ENCODE measurements at regions not wholly inside any gene's neighbourhood (a gene's known extent, or its start where the extent isn't known, plus 50 kb on each side); places are given as distances from the start of the nearest gene placed in this dataset.
A peak's percentile ranks its signal among the peaks of the same experiment; 100 is the strongest.

DNA sequence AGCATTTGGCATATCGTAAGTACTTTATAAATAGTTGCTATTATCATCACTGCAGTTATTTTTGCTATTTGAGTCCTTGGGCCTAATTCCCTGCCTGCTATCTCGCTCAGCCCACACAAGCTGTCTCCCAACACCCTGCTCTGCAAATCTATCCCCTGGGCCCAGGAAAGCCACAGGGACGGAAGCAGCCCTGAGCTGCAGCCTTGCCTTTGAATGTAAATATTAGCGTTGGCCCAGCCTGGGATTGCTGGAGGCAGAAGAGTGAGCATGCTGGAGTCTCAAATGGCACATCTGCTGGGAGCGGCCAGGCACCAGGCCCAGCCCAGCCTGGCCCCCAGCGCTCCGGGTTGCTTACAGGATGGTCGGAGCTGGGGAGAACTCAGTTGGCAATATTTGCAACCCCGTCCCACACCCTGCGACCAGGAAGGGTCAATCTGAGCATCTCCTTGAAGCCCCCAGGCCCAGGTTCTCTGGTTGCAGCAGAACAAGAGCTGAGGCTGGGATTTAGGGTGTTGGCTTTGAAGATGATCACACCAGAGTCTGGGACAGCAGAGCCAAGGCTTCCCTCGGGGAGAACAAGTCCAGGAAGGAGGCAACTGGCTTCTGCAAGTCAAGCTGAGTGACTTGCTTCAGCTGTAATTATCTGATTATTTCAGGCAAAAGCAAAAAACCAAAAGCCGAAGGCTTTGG is 529.6 kb downstream of the SHQ1 start:
- no peaks in the 10 kb centered on the region for H3K27me3 Mint-ChIP-seq
- no peaks in the 10 kb centered on the region for H3K4me1 ChIP-seq (ENCODE audit: insufficient read depth, low read length)
- no peak overlapping the region for H3K27ac ChIP-seq (ENCODE audit: low read depth, low read length)
- no peak overlapping the region for H3K4me3 Mint-ChIP-seq
- peak overlapping the region in 1 of 7 donors; percentile 37 for H3K27ac Mint-ChIP-seq
- no peak overlapping the region for H3K4me3 ChIP-seq (ENCODE audit: low read length in 2 of 2)
- intact Hi-C loops (cut with micrococcal nuclease) = no loop called here
- no peaks in the 10 kb centered on the region for H3K36me3 ChIP-seq (ENCODE audit: insufficient read depth, low read length)
- H3K4me1 Mint-ChIP-seq = no peaks in the 10 kb centered on the region
- ChIA-PET CTCF (ENCODE audit: partially characterized antibody) (no interaction called here), POLR2A (ENCODE audit: partially characterized antibody) (no interaction called here)
- DNase-seq = no peak
- no peaks in the 10 kb centered on the region for H3K27me3 ChIP-seq (ENCODE audit: insufficient read depth, low read length)
- H3K9me3 ChIP-seq (ENCODE audit: control insufficient read depth in 1 of 2, low read length in 2 of 2) = no peaks in the 10 kb centered on the region
- H3K9me3 Mint-ChIP-seq = peaks cover 0 to 4% (median 0%) of the 10 kb centered on the region in 8 donors
- H3K36me3 Mint-ChIP-seq = no peaks in the 10 kb centered on the region

DNA sequence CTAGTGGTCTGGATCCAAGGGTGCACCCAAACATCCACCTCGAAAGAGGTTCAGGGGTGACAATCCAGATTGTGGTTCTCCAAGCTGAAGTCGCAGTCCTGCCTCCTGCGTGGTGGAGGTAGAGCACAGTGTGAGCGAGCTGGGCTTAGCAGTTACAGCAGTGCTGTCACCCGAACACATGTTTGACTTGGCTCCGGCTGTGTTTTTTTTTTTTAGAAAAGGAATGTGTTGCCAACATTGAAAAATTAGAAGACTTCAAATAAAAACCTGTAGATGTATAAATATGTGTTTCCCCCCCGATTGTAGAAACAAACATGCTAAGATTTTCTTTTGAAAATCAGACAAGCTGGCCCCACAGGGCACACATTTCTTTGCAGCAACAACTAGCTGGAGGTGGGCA is 530.8 kb downstream of the SHQ1 start:
- H3K9me3 ChIP-seq (ENCODE audit: control insufficient read depth in 1 of 2, low read length in 2 of 2) = no peaks in the 10 kb centered on the region
- intact Hi-C loops (cut with micrococcal nuclease) = no loop called here
- H3K36me3 Mint-ChIP-seq = no peaks in the 10 kb centered on the region

DNA sequence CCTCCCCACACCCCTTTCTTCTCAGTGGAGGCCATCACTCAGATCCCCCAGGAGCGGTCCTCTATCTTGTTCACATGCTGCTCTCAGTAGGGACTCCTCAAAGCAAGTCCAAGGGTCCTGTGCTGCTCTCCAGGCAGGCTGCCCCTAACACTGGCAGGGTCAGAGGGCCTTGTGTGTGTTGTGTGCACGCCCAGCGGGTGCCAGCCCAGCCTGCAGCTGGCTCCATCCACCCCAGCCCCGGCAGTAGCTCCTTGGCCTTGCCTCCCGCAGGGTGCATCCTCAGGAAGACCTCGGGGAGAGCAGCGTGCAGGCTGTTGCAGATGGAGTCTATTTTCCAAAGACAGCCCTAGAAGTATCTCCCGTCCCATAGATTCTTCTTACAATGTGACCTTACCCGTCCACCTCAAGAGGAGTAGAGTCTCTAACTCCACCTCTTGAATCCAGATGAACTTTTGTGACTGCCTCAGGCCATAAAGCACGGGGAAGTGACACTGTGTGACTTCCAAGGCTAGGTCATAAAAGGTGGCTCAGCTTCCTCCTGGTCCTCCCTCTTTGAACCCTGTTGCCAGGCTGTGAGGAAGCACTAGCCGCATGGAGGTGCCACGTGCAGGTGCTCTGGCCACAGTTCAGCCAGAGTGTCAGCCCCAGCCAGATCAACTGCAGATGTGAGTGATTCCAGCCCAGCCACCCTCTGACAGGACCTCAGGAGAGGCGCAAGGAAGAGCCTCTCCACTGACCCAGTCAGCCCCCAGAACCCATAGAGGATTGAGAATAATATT is 531.6 kb downstream of the SHQ1 start:
- H3K4me1 Mint-ChIP-seq = peaks cover 0 to under 1% (median under 1%) of the 10 kb centered on the region in 4 donors
- ChIA-PET CTCF (ENCODE audit: partially characterized antibody) (no interaction called here), POLR2A (ENCODE audit: partially characterized antibody) (no interaction called here)
- no peaks in the 10 kb centered on the region for H3K27me3 Mint-ChIP-seq
- H3K27me3 ChIP-seq (ENCODE audit: insufficient read depth, low read length) = no peaks in the 10 kb centered on the region
- no peaks in the 10 kb centered on the region for H3K9me3 ChIP-seq (ENCODE audit: control insufficient read depth in 1 of 2, low read length in 2 of 2)
- no peaks in the 10 kb centered on the region for H3K36me3 Mint-ChIP-seq
- H3K4me3 ChIP-seq (ENCODE audit: low read length in 2 of 2) = no peak overlapping the region
- intact Hi-C loops (cut with micrococcal nuclease) = no loop called here
- peaks cover 0 to 4% (median 0%) of the 10 kb centered on the region in 8 donors for H3K9me3 Mint-ChIP-seq
- no peaks in the 10 kb centered on the region for H3K36me3 ChIP-seq (ENCODE audit: insufficient read depth, low read length)
- H3K4me3 Mint-ChIP-seq = no peak overlapping the region
- H3K4me1 ChIP-seq (ENCODE audit: insufficient read depth, low read length) = peaks cover 2% of the 10 kb centered on the region
- no peak overlapping the region for H3K27ac Mint-ChIP-seq
- DNase-seq = no peak
- H3K27ac ChIP-seq (ENCODE audit: low read depth, low read length) = no peak overlapping the region

More for the DNA sequence above, 530.8 kb downstream of the SHQ1 start:
- Mint-ChIP-seq H3K9me3 (peaks cover 0 to 4% (median 0%) of the 10 kb centered on the region in 8 donors), H3K4me1 (no peaks in the 10 kb centered on the region), H3K27ac (no peak overlapping the region), H3K27me3 (no peaks in the 10 kb centered on the region), H3K4me3 (no peak overlapping the region)
- DNase-seq = no peak
- Histone ChIP-seq H3K4me3 (ENCODE audit: low read length in 2 of 2) (no peak overlapping the region), H3K36me3 (ENCODE audit: insufficient read depth, low read length) (no peaks in the 10 kb centered on the region), H3K27ac (ENCODE audit: low read depth, low read length) (no peak overlapping the region), H3K27me3 (ENCODE audit: insufficient read depth, low read length) (no peaks in the 10 kb centered on the region), H3K4me1 (ENCODE audit: insufficient read depth, low read length) (no peaks in the 10 kb centered on the region)
- POLR2A ChIA-PET (ENCODE audit: partially characterized antibody) = no interaction called here
- CTCF ChIA-PET (ENCODE audit: partially characterized antibody) = no interaction called here

GRCh38 chr3:72313308-72313707 is 528.4 kb upstream of the PROK2 start:
- no peaks in the 10 kb centered on the region for H3K9me3 ChIP-seq (ENCODE audit: control insufficient read depth in 1 of 2, low read length in 2 of 2)
- H3K4me3 Mint-ChIP-seq = no peak overlapping the region
- H3K4me3 ChIP-seq (ENCODE audit: low read length in 2 of 2) = no peak overlapping the region
- no peaks in the 10 kb centered on the region for H3K36me3 Mint-ChIP-seq
- intact Hi-C loops (cut with micrococcal nuclease) = no loop called here
- H3K9me3 Mint-ChIP-seq = peaks cover 0 to 2% (median 0%) of the 10 kb centered on the region in 8 donors
- H3K27ac Mint-ChIP-seq = no peak overlapping the region
- no peaks in the 10 kb centered on the region for H3K36me3 ChIP-seq (ENCODE audit: insufficient read depth, low read length)
- ChIA-PET CTCF (ENCODE audit: partially characterized antibody) (no interaction called here), POLR2A (ENCODE audit: partially characterized antibody) (no interaction called here)
- peaks cover 9 to 17% (median 16%) of the 10 kb centered on the region in 4 donors for H3K4me1 Mint-ChIP-seq
- no peak overlapping the region for H3K27ac ChIP-seq (ENCODE audit: low read depth, low read length)
- DNase-seq = no peak
- no peaks in the 10 kb centered on the region for H3K27me3 Mint-ChIP-seq
- H3K27me3 ChIP-seq (ENCODE audit: insufficient read depth, low read length) = no peaks in the 10 kb centered on the region
- peaks cover 20% of the 10 kb centered on the region for H3K4me1 ChIP-seq (ENCODE audit: insufficient read depth, low read length)

- peaks cover 20% of the 10 kb centered on the region for H3K4me1 ChIP-seq (ENCODE audit: insufficient read depth, low read length)
- Mint-ChIP-seq H3K27me3 (no peaks in the 10 kb centered on the region), H3K4me3 (no peak overlapping the region), H3K9me3 (peaks cover 0 to 2% (median 0%) of the 10 kb centered on the region in 8 donors), H3K27ac (no peak overlapping the region), H3K4me1 (peaks cover 9 to 17% (median 16%) of the 10 kb centered on the region in 4 donors), H3K36me3 (no peaks in the 10 kb centered on the region)
- no peaks in the 10 kb centered on the region for H3K9me3 ChIP-seq (ENCODE audit: control insufficient read depth in 1 of 2, low read length in 2 of 2)
- ChIA-PET POLR2A (ENCODE audit: partially characterized antibody) (interaction anchor here (0.6 kb wide), 1 partner anchor 12 kb away, joined by 3 read pairs; no protein-coding TSS in a partner anchor), CTCF (ENCODE audit: partially characterized antibody) (no interaction called here)
- DNase-seq = no peak
- H3K27ac ChIP-seq (ENCODE audit: low read depth, low read length) = no peak overlapping the region
- intact Hi-C loops (cut with micrococcal nuclease) = no loop called here
- H3K4me3 ChIP-seq (ENCODE audit: low read length in 2 of 2) = no peak overlapping the region
- no peaks in the 10 kb centered on the region for H3K36me3 ChIP-seq (ENCODE audit: insufficient read depth, low read length)
- no peaks in the 10 kb centered on the region for H3K27me3 ChIP-seq (ENCODE audit: insufficient read depth, low read length)
These were observed 527.4 kb upstream of the PROK2 start for GRCh38 chr3:72312339-72312738.

- H3K9me3 ChIP-seq (ENCODE audit: control insufficient read depth in 1 of 2, low read length in 2 of 2) = no peaks in the 10 kb centered on the region
- no peak overlapping the region for H3K4me3 ChIP-seq (ENCODE audit: low read length in 2 of 2)
- no peak overlapping the region for H3K27ac ChIP-seq (ENCODE audit: low read depth, low read length)
- Mint-ChIP-seq H3K9me3 (peaks cover 0 to 2% (median 0%) of the 10 kb centered on the region in 8 donors), H3K36me3 (no peaks in the 10 kb centered on the region), H3K4me3 (no peak overlapping the region), H3K4me1 (peaks cover 9 to 17% (median 16%) of the 10 kb centered on the region in 4 donors), H3K27ac (peak overlapping the region in 3 of 7 donors; percentile 22 to 70 (median 30)), H3K27me3 (no peaks in the 10 kb centered on the region)
- no peaks in the 10 kb centered on the region for H3K36me3 ChIP-seq (ENCODE audit: insufficient read depth, low read length)
- intact Hi-C loops (cut with micrococcal nuclease) = no loop called here
- no peaks in the 10 kb centered on the region for H3K27me3 ChIP-seq (ENCODE audit: insufficient read depth, low read length)
- ChIA-PET POLR2A (ENCODE audit: partially characterized antibody) (interaction anchor here (1.2 to 1.6 kb wide), 2 partner anchors 42 to 587 kb away, joined by 3 read pairs; no protein-coding TSS in a partner anchor), CTCF (ENCODE audit: partially characterized antibody) (no interaction called here)
- H3K4me1 ChIP-seq (ENCODE audit: insufficient read depth, low read length) = peaks cover 20% of the 10 kb centered on the region
- no peak for DNase-seq
These were observed 526.5 kb upstream of the PROK2 start for GRCh38 chr3:72311425-72311824.

Measured in CD4-positive, alpha-beta memory T cell (primary cell).